ENCODE measurements at regions not wholly inside any gene's neighbourhood (a gene's known extent, or its start where the extent isn't known, plus 50 kb on each side); places are given as distances from the start of the nearest gene placed in this dataset.

- DNase-seq (no peak), FAIRE-seq (no peak), ATAC-seq (no peak)
- intact Hi-C loops (cut with DNase I): no loop called here
- Histone ChIP-seq H3K4me1 (no peaks in the 10 kb centered on the region), H3K27me3 (no peaks in the 10 kb centered on the region), H3K27ac (no peak overlapping the region), H3K9me3 (no peaks in the 10 kb centered on the region), H3K4me3 (no peak overlapping the region), H3K36me3 (no peaks in the 10 kb centered on the region)
- TF ChIP-seq, protein P1, sequence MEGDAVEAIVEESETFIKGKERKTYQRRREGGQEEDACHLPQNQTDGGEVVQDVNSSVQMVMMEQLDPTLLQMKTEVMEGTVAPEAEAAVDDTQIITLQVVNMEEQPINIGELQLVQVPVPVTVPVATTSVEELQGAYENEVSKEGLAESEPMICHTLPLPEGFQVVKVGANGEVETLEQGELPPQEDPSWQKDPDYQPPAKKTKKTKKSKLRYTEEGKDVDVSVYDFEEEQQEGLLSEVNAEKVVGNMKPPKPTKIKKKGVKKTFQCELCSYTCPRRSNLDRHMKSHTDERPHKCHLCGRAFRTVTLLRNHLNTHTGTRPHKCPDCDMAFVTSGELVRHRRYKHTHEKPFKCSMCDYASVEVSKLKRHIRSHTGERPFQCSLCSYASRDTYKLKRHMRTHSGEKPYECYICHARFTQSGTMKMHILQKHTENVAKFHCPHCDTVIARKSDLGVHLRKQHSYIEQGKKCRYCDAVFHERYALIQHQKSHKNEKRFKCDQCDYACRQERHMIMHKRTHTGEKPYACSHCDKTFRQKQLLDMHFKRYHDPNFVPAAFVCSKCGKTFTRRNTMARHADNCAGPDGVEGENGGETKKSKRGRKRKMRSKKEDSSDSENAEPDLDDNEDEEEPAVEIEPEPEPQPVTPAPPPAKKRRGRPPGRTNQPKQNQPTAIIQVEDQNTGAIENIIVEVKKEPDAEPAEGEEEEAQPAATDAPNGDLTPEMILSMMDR (IDR thresholded peaks at IDR 0.05): no peak
- 44 to 73% methylated on average over 5 of the region's 5 CpGs for WGBS, 2 donors
These were observed 139.7 kb upstream of the POGK start for GRCh38 chr1:166699613-166700012.

DNA sequence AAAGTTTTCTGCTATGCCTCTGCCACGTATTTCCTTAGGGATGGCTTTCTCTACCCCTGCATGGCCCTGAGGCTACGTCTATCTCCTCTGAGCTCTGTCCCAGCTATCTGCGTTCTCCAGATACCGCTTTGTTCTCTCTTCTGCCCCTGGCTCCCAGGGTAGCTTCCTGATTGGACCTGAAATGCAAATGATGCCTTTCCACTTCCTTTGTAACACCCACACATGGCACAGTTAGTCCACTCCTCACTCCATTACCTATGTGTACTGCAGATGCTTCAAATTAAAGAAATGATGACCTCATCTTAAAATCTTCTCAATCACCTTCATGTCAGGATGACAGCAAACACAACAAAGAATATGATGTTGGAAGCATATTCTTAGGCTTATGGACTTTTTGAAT lies 138.6 kb upstream of the POGK start:
- Histone ChIP-seq H3K4me1 (no peaks in the 10 kb centered on the region), H3K9me3 (no peaks in the 10 kb centered on the region), H3K36me3 (no peaks in the 10 kb centered on the region), H3K27ac (no peak overlapping the region), H3K27me3 (no peaks in the 10 kb centered on the region), H3K4me3 (no peak overlapping the region)
- DNase-seq (no peak), FAIRE-seq (no peak), ATAC-seq (no peak)
- TF ChIP-seq, protein P1 (IDR thresholded peaks at IDR 0.05): no peak
- WGBS, 2 donors: 81 to 90% methylated on average over 4 of the region's 4 CpGs
- intact Hi-C loops (cut with DNase I): no loop called here

- ATAC-seq: no peak
These were observed 137.6 kb upstream of the POGK start for GRCh38 chr1:166701603-166702100.

GRCh38 chr1:166703141-166703540 lies 136.1 kb upstream of the POGK start:
- Histone ChIP-seq H3K9me3 (no peaks in the 10 kb centered on the region), H3K27ac (no peak overlapping the region), H3K36me3 (no peaks in the 10 kb centered on the region), H3K4me3 (no peak overlapping the region), H3K27me3 (no peaks in the 10 kb centered on the region), H3K4me1 (no peaks in the 10 kb centered on the region)
- ATAC-seq (no peak), DNase-seq (no peak), FAIRE-seq (no peak)
- intact Hi-C loops (cut with DNase I): no loop called here
- WGBS, 2 donors: 65 to 67% methylated on average over 2 of the region's 2 CpGs
- TF ChIP-seq, protein P1 (IDR thresholded peaks at IDR 0.05): no peak

More at GRCh38 chr1:166701603-166702100, 137.6 kb upstream of the POGK start:
- Histone ChIP-seq H3K4me1 (no peaks in the 10 kb centered on the region), H3K9me3 (no peaks in the 10 kb centered on the region), H3K36me3 (no peaks in the 10 kb centered on the region), H3K4me3 (no peak overlapping the region), H3K27ac (no peak overlapping the region), H3K27me3 (no peaks in the 10 kb centered on the region)
- WGBS, 2 donors: 33 to 34% methylated on average over 1 of the region's 1 CpG
- DNase-seq: no peak
- TF ChIP-seq, protein P1 (IDR thresholded peaks at IDR 0.05): no peak
- intact Hi-C loops (cut with DNase I): no loop called here
- FAIRE-seq: no peak

DNA sequence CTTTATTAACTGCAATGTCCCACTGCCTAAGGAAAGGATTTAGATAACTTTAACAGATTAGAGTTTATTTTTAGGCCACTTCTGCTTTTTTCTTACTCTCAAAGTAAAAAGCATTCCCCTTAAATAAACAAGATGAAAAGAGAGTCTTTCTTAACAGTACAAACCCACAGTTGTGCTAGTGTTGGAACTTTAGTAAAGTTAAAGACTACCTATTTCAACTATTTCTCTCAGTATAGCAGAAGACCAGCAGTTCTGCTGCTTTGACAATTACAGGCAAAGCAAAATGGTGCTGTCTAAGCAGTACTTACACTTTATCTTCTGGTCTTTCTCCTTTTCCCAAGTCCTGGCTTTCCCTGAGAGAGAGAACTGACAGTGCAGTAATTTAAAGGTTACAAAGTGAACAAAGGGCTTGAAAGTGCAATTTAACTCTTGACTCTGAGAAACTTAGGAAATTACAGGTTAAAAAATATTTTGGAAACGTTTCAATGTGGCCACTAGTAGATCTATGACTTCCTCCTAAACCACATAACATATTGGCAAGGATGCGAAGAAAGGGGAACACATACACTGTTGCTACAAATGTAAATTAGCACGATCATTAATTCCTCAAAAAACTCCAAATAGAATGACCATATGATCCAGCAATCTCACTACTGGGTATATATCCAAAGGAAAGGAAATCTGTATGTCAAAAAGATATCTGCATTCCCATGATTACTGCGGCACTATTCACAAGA lies 135.4 kb upstream of the POGK start:
- Histone ChIP-seq H3K4me3 (no peak overlapping the region), H3K4me1 (no peaks in the 10 kb centered on the region), H3K27me3 (no peaks in the 10 kb centered on the region), H3K9me3 (no peaks in the 10 kb centered on the region), H3K27ac (no peak overlapping the region), H3K36me3 (no peaks in the 10 kb centered on the region)
- TF ChIP-seq, protein P1 (IDR thresholded peaks at IDR 0.05): no peak
- intact Hi-C loops (cut with DNase I): no loop called here
- WGBS, 2 donors: 52 to 58% methylated on average over 4 of the region's 4 CpGs
- DNase-seq: no peak
- ATAC-seq: no peak
- no peak for FAIRE-seq

All from pancreas (tissue), 10 donors.